H9 (cell line): ENCODE measurements at regions not wholly inside any gene's neighbourhood (a gene's known extent, or its start where the extent isn't known, plus 50 kb on each side); places are given as distances from the start of the nearest gene placed in this dataset.

Source experiments
- DNase-seq: peaks from one replicate; pipeline ENCODE4 v3.0.0-alpha.2; 2017
- H2AFZ ChIP-seq: one replicate; pipeline ENCODE4 v1.6.1; 2013; ENCODE audit warnings: mild to moderate bottlenecking, low read length, control low read depth, moderate library complexity
- H2AK5ac ChIP-seq: 2 replicates; pipeline ENCODE4 v1.6.1; 2013; ENCODE audit warnings: low read length, control low read depth, mixed read lengths; ENCODE audit not compliant: insufficient read length
- H2BK120ac ChIP-seq: one replicate; pipeline ENCODE4 v1.6.1; 2013; ENCODE audit warnings: low read depth, mild to moderate bottlenecking, low read length, control low read depth, inconsistent platforms; ENCODE audit not compliant: poor library complexity, severe bottlenecking
- H2BK12ac ChIP-seq: 2 replicates; pipeline ENCODE4 v1.6.1; 2013; ENCODE audit warnings: low read length, control low read depth, mixed read lengths, low read depth; ENCODE audit not compliant: insufficient read length
- H2BK15ac ChIP-seq: 2 replicates; pipeline ENCODE4 v1.6.1; 2013; ENCODE audit warnings: low read depth, low read length, control low read depth
- H2BK20ac ChIP-seq: one replicate; pipeline ENCODE4 v1.6.1; 2013; ENCODE audit warnings: low read depth, mild to moderate bottlenecking, low read length, control low read depth, inconsistent platforms; ENCODE audit not compliant: poor library complexity, severe bottlenecking
- H2BK5ac ChIP-seq: 2 replicates; pipeline ENCODE4 v1.6.1; 2013; ENCODE audit warnings: low read length, control low read depth, mixed read lengths; ENCODE audit not compliant: insufficient read length
- H3K14ac ChIP-seq: 2 replicates; pipeline ENCODE4 v1.6.1; 2013; ENCODE audit warnings: low read length, control low read depth; ENCODE audit not compliant: insufficient read depth
- H3K18ac ChIP-seq: 2 replicates; pipeline ENCODE4 v1.6.1; 2013; ENCODE audit warnings: low read depth, mild to moderate bottlenecking, mixed read lengths, low read length, control low read depth; ENCODE audit not compliant: insufficient read length
- H3K23ac ChIP-seq: 2 replicates; pipeline ENCODE4 v1.6.1; 2013; ENCODE audit warnings: low read length, control low read depth, mixed read lengths, low read depth; ENCODE audit not compliant: insufficient read length
- H3K23me2 ChIP-seq: 2 replicates; pipeline ENCODE4 v1.6.1; 2013; ENCODE audit warnings: low read depth, mild to moderate bottlenecking, mixed read lengths, low read length, control low read depth; ENCODE audit not compliant: insufficient read length, poor library complexity, severe bottlenecking
- H3K27ac ChIP-seq: 2 replicates; pipeline ENCODE4 v1.5.1; 2013; ENCODE audit warnings: low read length, control low read depth, mixed read lengths, low read depth; ENCODE audit not compliant: insufficient read length
- H3K27me3 ChIP-seq: 2 replicates; pipeline ENCODE4 v1.6.1; 2013; ENCODE audit warnings: low read length, control low read depth, inconsistent platforms; ENCODE audit not compliant: insufficient read depth
- H3K4ac ChIP-seq: 2 replicates; pipeline ENCODE4 v1.6.1; 2013; ENCODE audit warnings: low read depth, mild to moderate bottlenecking, control low read depth, inconsistent platforms, low read length, moderate library complexity
- H3K4me1 ChIP-seq: 2 replicates; pipeline ENCODE4 v1.6.1; 2013; ENCODE audit warnings: low read length, control low read depth, inconsistent platforms; ENCODE audit not compliant: insufficient read depth
- H3K4me2 ChIP-seq: 2 replicates; pipeline ENCODE4 v1.6.1; 2013; ENCODE audit warnings: low read length, control low read depth, mixed read lengths; ENCODE audit not compliant: insufficient read length, insufficient read depth
- H3K56ac ChIP-seq: 2 replicates; pipeline ENCODE4 v1.6.1; 2013; ENCODE audit warnings: low read depth, mild to moderate bottlenecking, mixed read lengths, low read length, control low read depth; ENCODE audit not compliant: insufficient read length
- H3K79me1 ChIP-seq: 2 replicates; pipeline ENCODE4 v1.6.1; 2013; ENCODE audit warnings: low read depth, mild to moderate bottlenecking, moderate library complexity, low read length, control low read depth, inconsistent platforms; ENCODE audit not compliant: insufficient read depth, poor library complexity, severe bottlenecking
- H3K79me2 ChIP-seq: 2 replicates; pipeline ENCODE4 v1.6.1; 2013; ENCODE audit warnings: low read length, control low read depth, inconsistent platforms; ENCODE audit not compliant: insufficient read depth
- H3K9ac ChIP-seq: 2 replicates; pipeline ENCODE4 v1.6.1; 2013; ENCODE audit warnings: low read length, control low read depth, mixed read lengths; ENCODE audit not compliant: insufficient read length; ENCODE audit errors: extremely low read depth
- H3K9me3 ChIP-seq: one replicate; pipeline ENCODE4 v1.6.1; 2013; ENCODE audit warnings: low read depth, low read length, inconsistent platforms; ENCODE audit not compliant: control insufficient read depth
- H3T11ph ChIP-seq: one replicate; pipeline ENCODE4 v1.6.1; 2013; ENCODE audit warnings: mild to moderate bottlenecking, low read length, control low read depth, inconsistent platforms
- H4K20me1 ChIP-seq: one replicate; pipeline ENCODE4 v1.6.1; 2013; ENCODE audit not compliant: control insufficient read depth, insufficient read length, insufficient read depth
- H4K5ac ChIP-seq: 2 replicates; pipeline ENCODE4 v1.6.1; 2013; ENCODE audit warnings: low read depth, mild to moderate bottlenecking, mixed read lengths, low read length, control low read depth; ENCODE audit not compliant: insufficient read length
- H4K8ac ChIP-seq: replicated peaks from 2 replicates; pipeline ENCODE4 v1.6.1; 2013; ENCODE audit warnings: low read length, control low read depth, mixed read lengths, low read depth; ENCODE audit not compliant: insufficient read length
- H4K91ac ChIP-seq: 2 replicates; pipeline ENCODE4 v1.6.1; 2013; ENCODE audit warnings: low read depth, mild to moderate bottlenecking, moderate library complexity, mixed read lengths, low read length, control low read depth; ENCODE audit not compliant: insufficient read length
- H3K27ac Mint-ChIP-seq, 3 experiments: 2 replicates in 2 of 3; 3 replicates in 1 of 3; pipeline ENCODE4 v1.8.0; 2020 to 2021; ENCODE audit warnings: mixed read lengths in 3 of 3, mild to moderate bottlenecking in 1 of 3, moderate library complexity in 1 of 3
- H3K27me3 Mint-ChIP-seq: 2 replicates; pipeline ENCODE4 v1.8.0; 2021; ENCODE audit warnings: low read depth, mild to moderate bottlenecking, moderate library complexity, mixed read lengths
- H3K36me3 Mint-ChIP-seq, 3 experiments: 2 replicates in 2 of 3; 3 replicates in 1 of 3; pipeline ENCODE4 v1.8.0; 2020 to 2021; ENCODE audit warnings: low read depth in 3 of 3, mixed read lengths in 3 of 3; ENCODE audit not compliant: insufficient read depth in 1 of 3
- H3K4me1 Mint-ChIP-seq, 2 experiments: 2 replicates each; pipeline ENCODE4 v1.8.0; 2020; ENCODE audit warnings: mixed read lengths in 2 of 2
- H3K4me3 Mint-ChIP-seq, 2 experiments: 2 replicates in 1 of 2; 3 replicates in 1 of 2; pipeline ENCODE4 v1.8.0; 2020 to 2021; ENCODE audit warnings: mild to moderate bottlenecking in 2 of 2, mixed read lengths in 2 of 2, moderate library complexity in 1 of 2
- H3K9me3 Mint-ChIP-seq, 2 experiments: 2 replicates in 1 of 2; 3 replicates in 1 of 2; pipeline ENCODE4 v1.8.0; 2020; ENCODE audit warnings: mild to moderate bottlenecking in 2 of 2, mixed read lengths in 2 of 2, moderate library complexity in 1 of 2
- WGBS: extraction: QIAGEN DNeasy Blood & Tissue Kit; methylation state at CpG from one replicate; pipeline ENCODE4 v1.1.7; 2013; ENCODE audit warnings: missing lambda C conversion rate, low lambda C conversion rate, mixed read lengths; ENCODE audit not compliant: insufficient read length; ENCODE audit errors: extremely low coverage; 5-methylcytosine and 5-hydroxymethylcytosine counted together
- TF ChIP-seq, protein P1 (sequence below): fragments of 200-600 bp; sonication (generic); conservative IDR thresholded peaks from 3 replicates; pipeline ENCODE4 v1.8.0; 2021; ENCODE audit warnings: antibody characterized with exemption, mild to moderate bottlenecking

- Histone ChIP-seq H3K79me1 (no peaks in the 10 kb centered on the region), H3K4ac (no peak overlapping the region), H3K23ac (no peak overlapping the region), H2AFZ (no peak overlapping the region), H3K56ac (no peak overlapping the region), H2BK12ac (no peak overlapping the region), H2BK5ac (no peak overlapping the region), H3K4me2 (no peak overlapping the region), H2BK20ac (no peak overlapping the region), H3K23me2 (no peaks in the 10 kb centered on the region), H3K9ac (no peak overlapping the region), H3K14ac (no peak overlapping the region), H4K5ac (no peak overlapping the region), H3T11ph (no peak overlapping the region), H4K8ac (no peak overlapping the region), H2AK5ac (no peak overlapping the region), H2BK120ac (no peak overlapping the region), H3K4me1 (peaks cover 4% of the 10 kb centered on the region; the same call in 1 of the 2 replicates), H4K91ac (no peak overlapping the region), H3K79me2 (no peaks in the 10 kb centered on the region), H3K9me3 (no peaks in the 10 kb centered on the region), H3K27ac (no peak overlapping the region), H3K27me3 (no peaks in the 10 kb centered on the region), H2BK15ac (no peak overlapping the region), H4K20me1 (no peaks in the 10 kb centered on the region), H3K18ac (no peak overlapping the region)
- Mint-ChIP-seq H3K9me3 (no peaks in the 10 kb centered on the region; a peak in 1 of 5 replicates), H3K27ac (no peak overlapping the region), H3K4me3 (no peak overlapping the region), H3K27me3 (peaks cover 11% of the 10 kb centered on the region; the same call in 1 of the 2 replicates), H3K4me1 (peaks cover 7 to 9% of the 10 kb centered on the region in 2 experiments), H3K36me3 (no peaks in the 10 kb centered on the region)
- TF ChIP-seq, protein P1, sequence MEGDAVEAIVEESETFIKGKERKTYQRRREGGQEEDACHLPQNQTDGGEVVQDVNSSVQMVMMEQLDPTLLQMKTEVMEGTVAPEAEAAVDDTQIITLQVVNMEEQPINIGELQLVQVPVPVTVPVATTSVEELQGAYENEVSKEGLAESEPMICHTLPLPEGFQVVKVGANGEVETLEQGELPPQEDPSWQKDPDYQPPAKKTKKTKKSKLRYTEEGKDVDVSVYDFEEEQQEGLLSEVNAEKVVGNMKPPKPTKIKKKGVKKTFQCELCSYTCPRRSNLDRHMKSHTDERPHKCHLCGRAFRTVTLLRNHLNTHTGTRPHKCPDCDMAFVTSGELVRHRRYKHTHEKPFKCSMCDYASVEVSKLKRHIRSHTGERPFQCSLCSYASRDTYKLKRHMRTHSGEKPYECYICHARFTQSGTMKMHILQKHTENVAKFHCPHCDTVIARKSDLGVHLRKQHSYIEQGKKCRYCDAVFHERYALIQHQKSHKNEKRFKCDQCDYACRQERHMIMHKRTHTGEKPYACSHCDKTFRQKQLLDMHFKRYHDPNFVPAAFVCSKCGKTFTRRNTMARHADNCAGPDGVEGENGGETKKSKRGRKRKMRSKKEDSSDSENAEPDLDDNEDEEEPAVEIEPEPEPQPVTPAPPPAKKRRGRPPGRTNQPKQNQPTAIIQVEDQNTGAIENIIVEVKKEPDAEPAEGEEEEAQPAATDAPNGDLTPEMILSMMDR = no peak
- DNase-seq = no peak
- WGBS = no CpG with 5 or more reads among the region's 2 CpGs
Measured at GRCh38 chr15:88745696-88746095, 57.5 kb upstream of the ACAN start.
